GM12865 (cell line): ENCODE measurements at regions not wholly inside any gene's neighbourhood (a gene's known extent, or its start where the extent isn't known, plus 50 kb on each side); places are given as distances from the start of the nearest gene placed in this dataset.

Experiments
- DNase-seq: peaks from one replicate; pipeline ENCODE4 v3.0.0; 2010; ENCODE audit warnings: low read depth
- H3K4me3 ChIP-seq: 2 replicates; pipeline ENCODE4 v1.5.1; 2011; ENCODE audit warnings: mild to moderate bottlenecking, low read depth, low read length, control low read depth
- CTCF ChIP-seq: IDR thresholded peaks from 2 replicates; pipeline ENCODE4 v1.5.1; 2011; ENCODE audit warnings: low read length, control low read depth, low read depth, inconsistent platforms; ENCODE audit not compliant: insufficient read depth; ENCODE audit errors: missing control alignments

GRCh38 chr5:34469971-34470370 lies 186.2 kb upstream of the RAI14 start:
- DNase-seq = no peak
- H3K4me3 ChIP-seq = no peak overlapping the region
- no peak for TF ChIP-seq CTCF

- DNase-seq = peak; percentile 62
- TF ChIP-seq CTCF = peak; percentile 93
- no peak overlapping the region for H3K4me3 ChIP-seq
Measured at GRCh38 chr5:34474573-34475021, 181.5 kb upstream of the RAI14 start.

- no peak for DNase-seq
- no peak for TF ChIP-seq CTCF
- no peak overlapping the region for H3K4me3 ChIP-seq
Measured at GRCh38 chr5:34475249-34475966, 180.7 kb upstream of the RAI14 start.

- no peak overlapping the region for H3K4me3 ChIP-seq
- no peak for TF ChIP-seq CTCF
- DNase-seq = no peak
Measured at GRCh38 chr5:34476941-34477565, 179.1 kb upstream of the RAI14 start.

- no peak for TF ChIP-seq CTCF
- DNase-seq = peak; percentile 40
- no peak overlapping the region for H3K4me3 ChIP-seq
Measured at GRCh38 chr5:34480810-34481528, 175.2 kb upstream of the RAI14 start.

- TF ChIP-seq CTCF = no peak
- no peak overlapping the region for H3K4me3 ChIP-seq
- no peak for DNase-seq
Measured at GRCh38 chr5:34483442-34484033, 172.6 kb upstream of the RAI14 start.
